ENCODE measurements at regions not wholly inside any gene's neighbourhood (a gene's known extent, or its start where the extent isn't known, plus 50 kb on each side); places are given as distances from the start of the nearest gene placed in this dataset.

DNA sequence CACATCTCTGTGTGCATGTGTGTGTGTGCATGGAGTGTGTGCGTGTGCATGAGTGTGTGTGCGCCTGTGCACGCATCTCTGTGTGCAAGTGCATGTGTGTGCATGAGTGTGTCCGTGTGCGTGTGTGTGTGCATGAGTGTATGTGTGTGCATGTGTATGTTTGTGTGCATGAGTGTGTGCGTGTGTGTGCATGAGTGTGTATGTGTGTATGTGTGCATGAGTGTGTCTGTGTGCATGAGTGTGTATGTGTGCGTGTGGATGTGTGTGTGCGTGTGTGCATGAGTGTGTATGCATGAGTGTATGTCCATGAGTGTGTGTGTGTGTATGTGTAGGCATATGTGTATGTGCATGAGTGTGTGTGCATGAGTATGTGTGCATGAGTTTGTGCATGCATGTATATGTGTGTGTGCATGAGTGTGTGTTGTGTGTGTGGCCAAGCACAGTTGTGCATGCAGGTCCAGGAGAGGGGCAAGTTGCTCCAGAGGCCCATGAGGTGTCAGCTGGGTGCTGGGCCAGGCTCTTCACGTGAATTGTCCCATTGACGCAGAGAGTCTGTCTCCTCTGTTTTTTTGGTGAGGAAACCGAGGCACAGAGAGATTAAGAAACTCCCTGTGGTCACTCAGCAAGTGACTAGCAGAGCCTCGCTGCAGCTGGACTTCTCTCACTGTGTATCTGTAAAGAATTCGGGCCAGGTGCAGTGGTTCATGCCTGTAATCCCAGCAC lies 75.5 kb downstream of the ASB1 start:
- Histone ChIP-seq H3K27me3 (peaks cover 0 to 2% (median 0%) of the 10 kb centered on the region in 3 donors), H3K9me3 (no peaks in the 10 kb centered on the region), H3K27ac (no peak overlapping the region), H3K4me1 (no peaks in the 10 kb centered on the region), H3K4me3 (no peak overlapping the region), H3K36me3 (no peaks in the 10 kb centered on the region)
- DNase-seq, result no peak
- in situ Hi-C loops (cut with MboI; ENCODE audit: low sequenced_read_pairs in 4 of 4) (no loop called here), intact Hi-C loops (cut with DNase I; ENCODE audit: low total_unique reads) (no loop called here)
- TF ChIP-seq, protein P1, sequence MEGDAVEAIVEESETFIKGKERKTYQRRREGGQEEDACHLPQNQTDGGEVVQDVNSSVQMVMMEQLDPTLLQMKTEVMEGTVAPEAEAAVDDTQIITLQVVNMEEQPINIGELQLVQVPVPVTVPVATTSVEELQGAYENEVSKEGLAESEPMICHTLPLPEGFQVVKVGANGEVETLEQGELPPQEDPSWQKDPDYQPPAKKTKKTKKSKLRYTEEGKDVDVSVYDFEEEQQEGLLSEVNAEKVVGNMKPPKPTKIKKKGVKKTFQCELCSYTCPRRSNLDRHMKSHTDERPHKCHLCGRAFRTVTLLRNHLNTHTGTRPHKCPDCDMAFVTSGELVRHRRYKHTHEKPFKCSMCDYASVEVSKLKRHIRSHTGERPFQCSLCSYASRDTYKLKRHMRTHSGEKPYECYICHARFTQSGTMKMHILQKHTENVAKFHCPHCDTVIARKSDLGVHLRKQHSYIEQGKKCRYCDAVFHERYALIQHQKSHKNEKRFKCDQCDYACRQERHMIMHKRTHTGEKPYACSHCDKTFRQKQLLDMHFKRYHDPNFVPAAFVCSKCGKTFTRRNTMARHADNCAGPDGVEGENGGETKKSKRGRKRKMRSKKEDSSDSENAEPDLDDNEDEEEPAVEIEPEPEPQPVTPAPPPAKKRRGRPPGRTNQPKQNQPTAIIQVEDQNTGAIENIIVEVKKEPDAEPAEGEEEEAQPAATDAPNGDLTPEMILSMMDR (IDR thresholded peaks at IDR 0.05 in 4 of 5, conservative IDR thresholded peaks at IDR 0.05 in 1 of 5), result no peak
- TF ChIP-seq POLR2A (IDR thresholded peaks at IDR 0.05), result no peak
- ATAC-seq, result no peak

DNA sequence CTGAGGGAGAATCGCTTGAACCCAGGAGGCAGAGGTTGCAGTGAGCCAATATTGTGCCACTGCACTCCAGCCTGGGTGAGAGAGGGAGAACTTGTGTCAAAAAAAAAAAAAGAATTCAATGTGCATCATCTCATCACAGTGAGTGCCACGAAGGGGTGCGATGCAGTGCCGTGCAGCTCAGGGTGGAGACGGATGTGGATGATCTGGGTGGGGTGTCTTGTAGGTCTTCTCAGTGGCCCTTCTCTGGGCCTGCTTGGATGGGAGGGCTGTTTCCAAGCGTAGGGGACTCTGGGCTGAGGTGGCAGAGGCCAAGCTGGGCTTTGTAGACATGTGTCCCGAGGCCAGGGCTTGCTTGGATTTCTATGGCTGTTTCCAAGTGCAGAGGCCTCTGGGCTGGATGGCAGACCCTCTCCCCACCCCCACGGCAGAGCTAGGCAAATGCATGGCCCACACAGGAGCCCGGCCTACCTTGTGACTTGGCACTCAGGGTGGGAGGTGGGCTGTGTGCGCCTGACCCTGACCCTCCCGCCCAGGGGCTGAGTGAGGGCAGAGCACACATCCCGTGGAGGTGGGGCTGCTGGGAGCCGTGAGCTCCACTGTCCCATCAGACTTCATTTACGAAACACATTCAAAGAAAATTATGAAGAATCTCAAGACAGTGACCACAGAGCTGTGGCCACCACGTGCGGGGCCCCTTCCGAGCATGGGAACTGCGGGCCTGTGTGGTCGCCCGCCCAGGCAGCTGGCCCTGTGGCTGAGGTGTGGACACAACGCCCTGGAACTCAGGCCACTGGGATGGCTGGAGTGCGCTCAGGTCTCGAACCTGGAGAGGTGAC lies 76.4 kb downstream of the ASB1 start:
- in situ Hi-C loops (cut with MboI; ENCODE audit: low sequenced_read_pairs in 4 of 4) (no loop called here), intact Hi-C loops (cut with DNase I; ENCODE audit: low total_unique reads) (no loop called here)
- DNase-seq (no peak), ATAC-seq (no peak)
- Histone ChIP-seq H3K27me3 (peaks cover 0 to 6% (median 0%) of the 10 kb centered on the region in 3 donors), H3K36me3 (no peaks in the 10 kb centered on the region), H3K4me1 (no peaks in the 10 kb centered on the region), H3K27ac (no peak overlapping the region), H3K4me3 (no peak overlapping the region), H3K9me3 (no peaks in the 10 kb centered on the region)
- TF ChIP-seq, protein P1 (IDR thresholded peaks at IDR 0.05 in 4 of 5, conservative IDR thresholded peaks at IDR 0.05 in 1 of 5), result no peak
- TF ChIP-seq POLR2A (IDR thresholded peaks at IDR 0.05), result no peak

DNA sequence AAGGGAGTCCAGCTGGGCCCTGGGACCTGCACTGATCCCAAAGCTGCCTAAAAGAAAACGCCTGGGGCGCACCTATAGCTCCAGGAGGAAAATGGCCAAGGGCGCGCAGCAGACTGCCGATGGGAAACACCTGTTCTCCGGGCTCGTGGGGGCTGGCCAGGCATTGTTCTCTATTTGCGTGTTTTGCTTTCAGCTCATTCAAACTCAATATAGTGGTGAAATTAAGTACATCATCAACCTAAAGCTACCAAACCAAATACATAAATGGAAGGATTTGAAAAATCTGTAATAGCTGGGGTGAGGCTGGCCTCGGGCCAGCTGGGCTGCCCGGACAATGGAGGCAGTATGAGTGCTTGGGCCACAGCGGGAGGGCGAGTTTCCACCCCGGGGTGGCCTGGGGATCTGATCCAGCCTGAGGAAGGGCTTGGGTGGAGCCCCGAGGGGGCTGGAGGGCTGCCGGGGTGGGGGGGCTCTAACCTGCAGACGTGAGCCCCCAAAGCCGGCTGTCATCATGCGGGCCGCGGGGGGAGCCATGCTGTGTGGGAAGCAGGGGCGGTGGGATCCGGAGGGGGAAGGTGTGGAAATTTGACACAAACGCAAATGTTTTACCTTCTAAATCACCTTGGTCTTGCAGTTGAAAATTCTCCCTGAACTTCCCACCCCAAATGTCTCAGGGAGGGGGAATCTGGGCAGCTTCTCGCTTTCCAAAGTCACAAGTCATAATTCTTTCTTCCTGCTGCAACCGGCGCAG lies 77.6 kb downstream of the ASB1 start:
- Histone ChIP-seq H3K27ac (no peak overlapping the region), H3K4me3 (no peak overlapping the region), H3K27me3 (peaks cover 0 to 8% (median 0%) of the 10 kb centered on the region in 3 donors), H3K4me1 (no peaks in the 10 kb centered on the region), H3K9me3 (no peaks in the 10 kb centered on the region), H3K36me3 (no peaks in the 10 kb centered on the region)
- intact Hi-C loops (cut with DNase I; ENCODE audit: low total_unique reads) (no loop called here), in situ Hi-C loops (cut with MboI; ENCODE audit: low sequenced_read_pairs in 4 of 4) (no loop called here)
- no peak for DNase-seq
- no peak for ATAC-seq
- TF ChIP-seq POLR2A (IDR thresholded peaks at IDR 0.05), result no peak
- TF ChIP-seq, protein P1 (IDR thresholded peaks at IDR 0.05 in 4 of 5, conservative IDR thresholded peaks at IDR 0.05 in 1 of 5), result no peak

DNA sequence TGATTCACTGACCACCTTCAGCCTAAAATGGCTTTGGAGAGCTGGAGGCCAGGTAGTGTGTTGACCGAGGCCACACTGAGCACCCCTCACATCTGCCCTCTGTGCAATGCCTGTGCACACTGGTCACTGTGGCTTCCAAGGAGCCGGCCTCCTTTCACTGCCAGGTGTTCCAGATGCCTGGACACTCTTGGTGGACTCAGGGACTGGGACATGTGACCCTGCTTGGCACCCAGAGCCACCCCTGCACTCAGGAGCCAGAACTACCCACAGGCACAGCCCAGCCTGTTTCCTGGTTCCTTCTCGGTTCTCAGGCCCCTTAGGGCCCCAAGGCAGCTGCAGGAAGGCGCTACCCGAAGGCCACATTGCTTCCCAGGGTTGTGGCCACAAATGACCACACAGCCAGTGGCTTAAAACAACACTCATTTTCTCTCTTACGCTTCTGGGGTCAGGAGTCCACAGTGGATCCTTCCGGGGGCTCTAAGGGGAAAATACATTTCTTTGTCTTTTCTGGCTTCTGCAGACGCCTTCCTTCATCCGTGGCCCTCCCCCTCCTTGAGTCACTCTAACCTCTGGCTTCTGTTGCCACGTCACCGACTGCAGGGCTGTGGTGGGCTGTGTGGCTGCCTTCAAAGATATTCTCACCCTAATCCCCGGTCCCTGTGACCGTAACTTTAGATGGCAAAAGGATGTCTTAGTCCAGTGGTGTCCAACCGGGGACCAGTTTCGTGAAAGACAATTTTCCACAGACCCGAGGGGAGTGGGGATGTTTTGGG lies 78.6 kb downstream of the ASB1 start:
- in situ Hi-C loops (cut with MboI; ENCODE audit: low sequenced_read_pairs in 4 of 4), result no loop called here
- intact Hi-C loops (cut with DNase I; ENCODE audit: low total_unique reads), result no loop called here
- TF ChIP-seq, protein P1 (IDR thresholded peaks at IDR 0.05 in 4 of 5, conservative IDR thresholded peaks at IDR 0.05 in 1 of 5), result no peak

More for the DNA sequence above, 78.6 kb downstream of the ASB1 start:
- H3K36me3 ChIP-seq, result no peaks in the 10 kb centered on the region
- H3K4me1 ChIP-seq, result no peaks in the 10 kb centered on the region
- no peak for DNase-seq
- no peak for ATAC-seq
- H3K4me3 ChIP-seq, result no peak overlapping the region
- H3K9me3 ChIP-seq, result no peaks in the 10 kb centered on the region
- no peak overlapping the region for H3K27ac ChIP-seq
- H3K27me3 ChIP-seq, result peaks cover 0 to 8% (median 0%) of the 10 kb centered on the region in 3 donors
